Heart left ventricle (tissue), 16 donors: ENCODE measurements at regions not wholly inside any gene's neighbourhood (a gene's known extent, or its start where the extent isn't known, plus 50 kb on each side); places are given as distances from the start of the nearest gene placed in this dataset.

Experiments used
- ATAC-seq, 4 donors: fragments of 200-7000 bp; cut with Tn5 transposase; one replicate each; pipeline ENCODE4 v1.9.1; 2020 to 2022; ENCODE audit warnings: moderate library complexity in 4 of 4, mild to moderate bottlenecking in 3 of 4, moderate number of reproducible peaks in 1 of 4
- DNase-seq, 5 donors: peaks; one replicate each; pipeline ENCODE4 v3.0.0-alpha.2; 2020
- H3K27ac ChIP-seq, 12 donors: fragments of 200-600 bp; sonication (generic) in 4 of 12; one replicate each; pipeline versions ENCODE4 v1.5.0 to v1.8.0; 2016 to 2022; ENCODE audit warnings: mild to moderate bottlenecking in 2 of 12
- H3K27me3 ChIP-seq, 9 donors: fragments of 200-600 bp; sonication (generic) in 2 of 9; one replicate each; pipeline versions ENCODE4 v1.5.1 to v1.8.0; 2016 to 2022; ENCODE audit warnings: mild to moderate bottlenecking in 3 of 9
- H3K36me3 ChIP-seq, 9 donors: fragments of 200-600 bp; sonication (generic) in 2 of 9; one replicate each; pipeline versions ENCODE4 v1.5.0 to v1.8.0; 2018 to 2022; ENCODE audit warnings: mild to moderate bottlenecking in 2 of 9
- H3K4me1 ChIP-seq, 12 donors: fragments of 200-600 bp; sonication (generic) in 4 of 12; one replicate each; pipeline versions ENCODE4 v1.5.0 to v1.8.0; 2016 to 2022; ENCODE audit warnings: mild to moderate bottlenecking in 3 of 12
- H3K4me3 ChIP-seq, 12 donors: fragments of 200-600 bp; sonication (generic) in 4 of 12; one replicate each; pipeline versions ENCODE4 v1.5.0 to v1.8.0; 2017 to 2022; ENCODE audit warnings: mild to moderate bottlenecking in 9 of 12, moderate library complexity in 4 of 12
- H3K9me3 ChIP-seq, 12 donors: fragments of 200-600 bp; sonication (generic) in 4 of 12; one replicate each; pipeline versions ENCODE4 v1.5.0 to v1.8.0; 2016 to 2022; ENCODE audit warnings: mild to moderate bottlenecking in 1 of 12
- CTCF ChIP-seq, 12 donors: fragments of 200-600 bp; sonication (generic) in 4 of 12; IDR thresholded peaks; one replicate each; pipeline versions ENCODE4 v1.5.0 to v1.8.0; 2018 to 2022; ENCODE audit warnings: antibody characterized with exemption in 12 of 12, mild to moderate bottlenecking in 5 of 12
- POLR2A ChIP-seq, 2 donors: fragments of 450-650 bp; IDR thresholded peaks; one replicate each; pipeline ENCODE4 v1.6.1; 2017; ENCODE audit warnings: antibody characterized with exemption in 2 of 2, mild to moderate bottlenecking in 2 of 2, moderate library complexity in 2 of 2
- WGBS, 4 donors: extraction: QIAGEN DNeasy Blood & Tissue Kit in 2 of 4; methylation state at CpG; one replicate each; pipeline versions ENCODE4 v1.1.5 to v1.1.7; 2013 to 2018; 5-methylcytosine and 5-hydroxymethylcytosine counted together
- intact Hi-C, 10 donors: fragments of 100-400 bp; cut with DNase I; formaldehyde crosslinking; loops; one replicate each; pipeline versions ENCODE4 v1.11.1 to v1.14.2; 2022
- donor health status: ischemic (EF 13 %, LVEDD 7.1; RV severe dilation, severe dysfunction).
- donor health status: healthy with polysubstance abuse.
- donor health status: DM: no; HTN: yes; CAD: no.
- donor health status: DM: no; HTN: no; CAD: no.
- donor health status: ischemic (EF 25% LVEDD 6.9; RV normal size, moderate dysfunction).
- donor health status: ischemic (EF 25% LVEDD 5.7; RV mildly dilated, moderate dysfunction).
- donor health status: healthy.
- donor health status: DM: yes; HTN: yes; CAD: no.
- donor health status: ischemic (EF 35%, LVEDD 5.7; RV mildly dilated, moderate dysfunction).
- donor health status: nonischemic (EF 11% LVEDD 7.7; RV severe dilation, severe dysfunction).
- donor health status: DM: yes; HTN: yes; CAD: no.
- donor health status: PGD.
- donor health status: ischemic (EF 29% LVEDD 5.4; RV normal size, mild dysfunction).
- donor health status: nonischemic (EF 23%, LVEDD 6.1; RV moderate dilation, normal function).

GRCh38 chr12:124196236-124196635 is 98.7 kb upstream of the RFLNA start:
- TF ChIP-seq CTCF (IDR thresholded peaks at IDR 0.05): no peak
- WGBS, 4 donors: 90 to 97% (median 92%) methylated on average over 7 of the region's 7 CpGs
- DNase-seq: no peak
- Histone ChIP-seq H3K9me3 (peaks cover 0 to 20% (median 0%) of the 10 kb centered on the region in 12 donors), H3K27me3 (no peaks in the 10 kb centered on the region), H3K36me3 (no peaks in the 10 kb centered on the region), H3K4me3 (no peak overlapping the region), H3K27ac (no peak overlapping the region), H3K4me1 (no peaks in the 10 kb centered on the region)
- ATAC-seq: no peak
- intact Hi-C loops: no loop called here

GRCh38 chr12:124201248-124201647 is 93.6 kb upstream of the RFLNA start:
- DNase-seq (no peak), ATAC-seq (no peak)
- intact Hi-C loops: no loop called here
- TF ChIP-seq CTCF (IDR thresholded peaks at IDR 0.05) (no peak), POLR2A (IDR thresholded peaks at IDR 0.05) (no peak)
- Histone ChIP-seq H3K9me3 (peaks cover 0 to 31% (median 10%) of the 10 kb centered on the region in 12 donors), H3K27me3 (no peaks in the 10 kb centered on the region), H3K27ac (no peak overlapping the region), H3K4me3 (no peak overlapping the region), H3K36me3 (no peaks in the 10 kb centered on the region), H3K4me1 (no peaks in the 10 kb centered on the region)
- 96 to 100% (median 100%) methylated on average over 1 of the region's 1 CpG for WGBS, 4 donors

GRCh38 chr12:124203176-124203575 is 91.7 kb upstream of the RFLNA start:
- no peak for ATAC-seq
- Histone ChIP-seq H3K36me3 (no peaks in the 10 kb centered on the region), H3K4me1 (no peaks in the 10 kb centered on the region), H3K9me3 (peaks cover 0 to 22% (median 9%) of the 10 kb centered on the region in 12 donors), H3K27ac (no peak overlapping the region), H3K27me3 (peaks cover 0 to 6% (median 0%) of the 10 kb centered on the region in 9 donors), H3K4me3 (no peak overlapping the region)
- DNase-seq: no peak
- intact Hi-C loops: no loop called here
- WGBS, 4 donors: 79 to 88% (median 84%) methylated on average over 5 of the region's 5 CpGs
- TF ChIP-seq CTCF (IDR thresholded peaks at IDR 0.05) (no peak), POLR2A (IDR thresholded peaks at IDR 0.05) (no peak)

GRCh38 chr12:124205405-124205804 is 89.5 kb upstream of the RFLNA start:
- TF ChIP-seq CTCF (IDR thresholded peaks at IDR 0.05) (no peak), POLR2A (IDR thresholded peaks at IDR 0.05) (no peak)

More at GRCh38 chr12:124205405-124205804, 89.5 kb upstream of the RFLNA start:
- DNase-seq: no peak
- no peak overlapping the region for H3K4me3 ChIP-seq
- no peaks in the 10 kb centered on the region for H3K4me1 ChIP-seq
- no peaks in the 10 kb centered on the region for H3K36me3 ChIP-seq
- no peak overlapping the region for H3K27ac ChIP-seq
- ATAC-seq: no peak
- intact Hi-C loops: no loop called here
- H3K9me3 ChIP-seq: peaks cover 0 to 22% (median 9%) of the 10 kb centered on the region in 12 donors
- WGBS, 4 donors: 94 to 99% (median 98%) methylated on average over 2 of the region's 2 CpGs
- peaks cover 0 to 6% (median 0%) of the 10 kb centered on the region in 9 donors for H3K27me3 ChIP-seq
